Neural cell (in vitro differentiated cells): ENCODE measurements at regions not wholly inside any gene's neighbourhood (a gene's known extent, or its start where the extent isn't known, plus 50 kb on each side); places are given as distances from the start of the nearest gene placed in this dataset.

Experiments used
- CTCF ChIP-seq: fragments of 450-650 bp; IDR thresholded peaks from 2 replicates; pipeline ENCODE4 v1.5.1; 2014; ENCODE audit warnings: antibody characterized with exemption, mild to moderate bottlenecking, moderate library complexity; ENCODE audit not compliant: poor library complexity, severe bottlenecking
- EP300 ChIP-seq: fragments of 450-650 bp; conservative IDR thresholded peaks from 2 replicates; pipeline ENCODE4 v1.6.1; 2014; ENCODE audit warnings: antibody characterized with exemption, mild to moderate bottlenecking, moderate library complexity; ENCODE audit not compliant: poor library complexity, severe bottlenecking
- EZH2 ChIP-seq: fragments of 200-600, 300-800 bp; shearing (Covaris generic), sonication (generic); IDR thresholded peaks from 2 replicates; pipeline ENCODE4 v1.6.1; 2014; ENCODE audit warnings: antibody characterized with exemption, low read length, borderline replicate concordance, mild to moderate bottlenecking; ENCODE audit not compliant: insufficient read depth, poor library complexity, severe bottlenecking
- RAD21 ChIP-seq: fragments of 450-650 bp; conservative IDR thresholded peaks from 2 replicates; pipeline ENCODE4 v1.6.1; 2014; ENCODE audit warnings: antibody characterized with exemption, mild to moderate bottlenecking, moderate library complexity
- REST ChIP-seq: IDR thresholded peaks from 2 replicates; pipeline ENCODE4 v1.6.1; 2012; ENCODE audit warnings: borderline replicate concordance
- SMC3 ChIP-seq: fragments of 450-650 bp; conservative IDR thresholded peaks from 2 replicates; pipeline ENCODE4 v1.6.1; 2014; ENCODE audit warnings: antibody characterized with exemption, mild to moderate bottlenecking, moderate library complexity; ENCODE audit not compliant: poor library complexity

- TF ChIP-seq CTCF = no peak
- TF ChIP-seq EP300 = no peak
- no peak for TF ChIP-seq RAD21
- TF ChIP-seq EZH2 = no peak
- TF ChIP-seq SMC3 = no peak
- no peak for TF ChIP-seq REST
These were observed 210.1 kb downstream of the PSAT1 start for GRCh38 chr9:78507037-78507436.
